ENCODE measurements at regions not wholly inside any gene's neighbourhood (a gene's known extent, or its start where the extent isn't known, plus 50 kb on each side); places are given as distances from the start of the nearest gene placed in this dataset.

GRCh38 chr4:65195002-65195401 lies 475.3 kb downstream of the EPHA5 start:
- no peak for ATAC-seq
- Histone ChIP-seq H3K4me2 (ENCODE audit: low read length) (no peak overlapping the region), H3K4me1 (ENCODE audit: control insufficient read depth in 1 of 2, insufficient read depth in 2 of 2, low read length in 2 of 2) (no peaks in the 10 kb centered on the region), H3K4me3 (replicated peaks in 1 of 2; ENCODE audit: low read depth in 1 of 2, low read length in 2 of 2) (no peak overlapping the region), H2AFZ (ENCODE audit: low read depth, low read length, poor library complexity, severe bottlenecking) (no peak overlapping the region), H3K27me3 (ENCODE audit: insufficient read depth, low read length) (no peaks in the 10 kb centered on the region), H3K79me2 (ENCODE audit: insufficient read depth, low read length) (no peaks in the 10 kb centered on the region), H3K9me3 (ENCODE audit: control insufficient read depth in 1 of 2, insufficient read depth in 1 of 2, low read depth in 1 of 2, low read length in 2 of 2) (peaks cover 9 to 17% of the 10 kb centered on the region in 2 experiments; a peak in 3 of 4 replicates), H3K9me2 (ENCODE audit: insufficient read depth) (no peaks in the 10 kb centered on the region), H3K36me3 (ENCODE audit: control insufficient read depth in 1 of 2, insufficient read depth in 2 of 2, low read length in 2 of 2) (no peaks in the 10 kb centered on the region), H4K20me1 (ENCODE audit: insufficient read depth) (no peaks in the 10 kb centered on the region), H3K9ac (ENCODE audit: low read length) (no peak overlapping the region), H3K27ac (ENCODE audit: low read depth, low read length) (no peak overlapping the region)
- ChIA-PET POLR2A (no interaction called here), CTCF (no interaction called here), RAD21 (ENCODE audit: low non-redundant PET in 1 of 2, low total read pairs in 2 of 2, uncharacterized antibody in 2 of 2, unreplicated experiment in 2 of 2) (no interaction called here)
- DNase-seq (ENCODE audit: low read depth, low spot score) = no peak
- no peak for TF ChIP-seq TCF7L2 (IDR thresholded peaks at IDR 0.05; ENCODE audit: borderline replicate concordance, extremely low read depth, insufficient read depth, insufficient read length)
- TF ChIP-seq EZH2phosphoT487 (IDR thresholded peaks at IDR 0.05; ENCODE audit: borderline replicate concordance) = no peak
- TF ChIP-seq SIN3A (IDR thresholded peaks at IDR 0.05; ENCODE audit: low read depth) = no peak
- no peak for TF ChIP-seq ELF1 (IDR thresholded peaks at IDR 0.05; ENCODE audit: borderline replicate concordance, low read depth)
- no peak for TF ChIP-seq CBX3 (IDR thresholded peaks at IDR 0.05; ENCODE audit: low read depth)
- TF ChIP-seq EZH2 (IDR thresholded peaks at IDR 0.05) = no peak
- no peak for TF ChIP-seq SRF (IDR thresholded peaks at IDR 0.05; ENCODE audit: low read depth)
- no peak for TF ChIP-seq FOSL1 (IDR thresholded peaks at IDR 0.05; ENCODE audit: low read depth)
- no peak for TF ChIP-seq ZNF274 (IDR thresholded peaks at IDR 0.05; ENCODE audit: low read depth, low read length)
- TF ChIP-seq, protein P1, sequence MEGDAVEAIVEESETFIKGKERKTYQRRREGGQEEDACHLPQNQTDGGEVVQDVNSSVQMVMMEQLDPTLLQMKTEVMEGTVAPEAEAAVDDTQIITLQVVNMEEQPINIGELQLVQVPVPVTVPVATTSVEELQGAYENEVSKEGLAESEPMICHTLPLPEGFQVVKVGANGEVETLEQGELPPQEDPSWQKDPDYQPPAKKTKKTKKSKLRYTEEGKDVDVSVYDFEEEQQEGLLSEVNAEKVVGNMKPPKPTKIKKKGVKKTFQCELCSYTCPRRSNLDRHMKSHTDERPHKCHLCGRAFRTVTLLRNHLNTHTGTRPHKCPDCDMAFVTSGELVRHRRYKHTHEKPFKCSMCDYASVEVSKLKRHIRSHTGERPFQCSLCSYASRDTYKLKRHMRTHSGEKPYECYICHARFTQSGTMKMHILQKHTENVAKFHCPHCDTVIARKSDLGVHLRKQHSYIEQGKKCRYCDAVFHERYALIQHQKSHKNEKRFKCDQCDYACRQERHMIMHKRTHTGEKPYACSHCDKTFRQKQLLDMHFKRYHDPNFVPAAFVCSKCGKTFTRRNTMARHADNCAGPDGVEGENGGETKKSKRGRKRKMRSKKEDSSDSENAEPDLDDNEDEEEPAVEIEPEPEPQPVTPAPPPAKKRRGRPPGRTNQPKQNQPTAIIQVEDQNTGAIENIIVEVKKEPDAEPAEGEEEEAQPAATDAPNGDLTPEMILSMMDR (IDR thresholded peaks at IDR 0.05 in 2 of 3, conservative IDR thresholded peaks at IDR 0.05 in 1 of 3; ENCODE audit: borderline replicate concordance in 1 of 3, insufficient read depth in 1 of 3, low read depth in 2 of 3, low read length in 2 of 3) = no peak
- TF ChIP-seq, protein P2, sequence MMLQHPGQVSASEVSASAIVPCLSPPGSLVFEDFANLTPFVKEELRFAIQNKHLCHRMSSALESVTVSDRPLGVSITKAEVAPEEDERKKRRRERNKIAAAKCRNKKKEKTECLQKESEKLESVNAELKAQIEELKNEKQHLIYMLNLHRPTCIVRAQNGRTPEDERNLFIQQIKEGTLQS (IDR thresholded peaks at IDR 0.05) = no peak
- no peak for TF ChIP-seq POLR2AphosphoS5 (IDR thresholded peaks at IDR 0.05; ENCODE audit: low read depth, low read length)
- no peak for TF ChIP-seq EGR1 (IDR thresholded peaks at IDR 0.05; ENCODE audit: low read depth)
- TF ChIP-seq, protein P3, sequence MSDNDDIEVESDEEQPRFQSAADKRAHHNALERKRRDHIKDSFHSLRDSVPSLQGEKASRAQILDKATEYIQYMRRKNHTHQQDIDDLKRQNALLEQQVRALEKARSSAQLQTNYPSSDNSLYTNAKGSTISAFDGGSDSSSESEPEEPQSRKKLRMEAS (IDR thresholded peaks at IDR 0.05) = no peak
- TF ChIP-seq CEBPB (IDR thresholded peaks at IDR 0.05; ENCODE audit: low read depth) = no peak
- no peak for TF ChIP-seq SP1 (IDR thresholded peaks at IDR 0.05; ENCODE audit: low read depth)
- TF ChIP-seq JUND (IDR thresholded peaks at IDR 0.05) = no peak
- BruUV-seq (replicated peaks) = no TSS peak
- intact Hi-C loops (cut with micrococcal nuclease) = no loop called here

Measured in HCT116 (cell line).